GM18907 (cell line): ENCODE measurements at regions not wholly inside any gene's neighbourhood (a gene's known extent, or its start where the extent isn't known, plus 50 kb on each side); places are given as distances from the start of the nearest gene placed in this dataset.
"Not testable (repeated sequence)": the region's sequence is repeated elsewhere in the genome, so short reads cannot be mapped to it uniquely, and the experiment has no call there.

Experiments used
- ATAC-seq: cut with Tn5 transposase; IDR thresholded peaks from one replicate; pipeline ENCODE4 v1.9.1; 2021; ENCODE audit warnings: mild to moderate bottlenecking, moderate library complexity; ENCODE audit not compliant: unreplicated experiment

DNA sequence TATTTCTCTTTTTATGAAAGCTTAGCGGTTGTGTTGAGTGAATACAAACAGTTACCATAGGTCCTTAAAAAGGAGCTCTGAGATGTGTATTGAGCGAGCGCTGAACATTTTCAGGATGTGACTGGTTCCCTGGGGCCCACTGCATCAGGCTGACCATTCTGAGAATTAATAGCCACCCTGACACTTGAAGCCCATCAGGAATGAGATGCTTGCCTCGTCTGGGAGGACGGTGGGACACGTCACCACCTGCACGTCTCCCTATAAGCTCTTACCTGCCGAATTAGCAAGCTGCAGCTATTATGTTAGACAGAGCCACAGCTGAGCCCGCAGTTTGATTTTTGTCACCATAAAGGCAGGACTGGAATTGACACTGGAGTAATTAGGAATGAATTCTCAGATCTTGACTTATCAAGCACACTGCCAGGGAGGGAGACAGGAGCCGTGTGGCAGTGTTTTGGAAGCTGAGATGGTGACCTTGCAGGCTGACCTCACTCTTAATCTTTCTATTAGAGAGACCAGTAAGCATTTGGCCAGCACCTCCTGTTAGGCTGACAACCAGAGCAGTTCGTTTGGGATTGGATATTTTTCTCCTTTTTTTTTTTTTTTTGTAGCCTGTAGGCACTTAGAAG is 373.1 kb upstream of the WWC1 start:
- no peak for ATAC-seq

- ATAC-seq, result no peak
Measured at GRCh38 chr5:167918813-167919483, 372.5 kb upstream of the WWC1 start.

- no peak for ATAC-seq
Measured at GRCh38 chr5:167920589-167920988, 370.9 kb upstream of the WWC1 start.

DNA sequence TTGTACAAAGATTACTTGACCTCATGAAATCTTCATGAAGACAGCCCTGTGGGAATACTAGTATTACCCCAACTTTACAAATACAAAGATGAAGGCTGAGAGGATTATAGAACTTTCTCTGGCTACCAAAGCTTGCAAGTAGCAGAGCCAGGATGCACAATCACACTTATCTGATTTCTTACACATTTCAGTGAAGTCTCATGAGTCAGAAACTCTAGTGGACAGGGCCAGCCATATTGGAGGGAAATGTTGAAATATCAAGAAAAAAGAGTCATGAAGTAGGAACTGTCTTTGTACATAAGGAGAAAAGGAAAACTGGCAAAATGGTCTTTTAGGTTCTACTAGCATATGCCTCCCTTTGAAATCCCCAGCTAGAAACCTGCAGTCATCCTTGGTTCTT is 369.6 kb upstream of the WWC1 start:
- ATAC-seq, result no peak

DNA sequence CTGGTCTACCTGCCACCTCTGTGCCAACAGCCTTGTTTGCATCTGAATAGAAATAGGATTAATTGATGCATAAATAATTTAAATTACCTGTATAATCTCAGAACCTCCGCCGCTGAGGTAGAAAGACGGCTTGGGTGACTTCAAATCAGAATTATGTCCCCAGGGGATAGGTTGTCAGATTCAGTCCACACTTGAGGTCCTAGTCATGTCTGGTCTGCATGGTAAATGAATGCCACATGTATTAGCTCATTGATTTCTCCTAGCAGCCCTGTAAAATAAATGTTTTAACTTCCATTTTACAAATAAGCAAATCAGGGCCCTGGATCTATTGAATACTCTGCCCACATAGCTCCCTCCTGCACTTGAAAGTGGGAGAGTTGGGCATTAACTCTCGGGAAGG is 368.0 kb upstream of the WWC1 start:
- no peak for ATAC-seq

GRCh38 chr5:167929841-167930240 is 361.6 kb upstream of the WWC1 start:
- ATAC-seq, result no peak

DNA sequence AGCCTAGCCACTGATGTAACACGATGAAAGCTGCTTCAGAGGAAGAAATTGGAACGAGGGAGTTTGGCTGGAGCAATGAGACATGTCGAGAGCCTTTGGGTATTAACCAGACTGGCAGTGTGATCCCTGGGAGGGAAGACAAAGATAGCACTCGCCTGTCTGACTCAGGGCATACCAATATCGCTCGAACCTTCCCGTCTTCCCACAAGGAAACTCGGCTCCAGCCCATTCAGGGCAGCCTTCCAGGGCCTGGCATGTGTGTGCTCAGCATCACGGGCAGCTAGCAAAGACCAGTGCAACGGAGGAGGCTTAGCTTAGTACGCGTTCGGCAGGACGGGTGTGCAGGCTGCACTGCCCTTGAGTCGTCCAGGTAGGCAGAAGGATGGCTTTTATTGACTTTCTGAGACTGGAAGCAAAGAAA is 356.9 kb upstream of the WWC1 start:
- no peak for ATAC-seq

GRCh38 chr5:167936022-167936421 is 355.4 kb upstream of the WWC1 start:
- no peak for ATAC-seq

DNA sequence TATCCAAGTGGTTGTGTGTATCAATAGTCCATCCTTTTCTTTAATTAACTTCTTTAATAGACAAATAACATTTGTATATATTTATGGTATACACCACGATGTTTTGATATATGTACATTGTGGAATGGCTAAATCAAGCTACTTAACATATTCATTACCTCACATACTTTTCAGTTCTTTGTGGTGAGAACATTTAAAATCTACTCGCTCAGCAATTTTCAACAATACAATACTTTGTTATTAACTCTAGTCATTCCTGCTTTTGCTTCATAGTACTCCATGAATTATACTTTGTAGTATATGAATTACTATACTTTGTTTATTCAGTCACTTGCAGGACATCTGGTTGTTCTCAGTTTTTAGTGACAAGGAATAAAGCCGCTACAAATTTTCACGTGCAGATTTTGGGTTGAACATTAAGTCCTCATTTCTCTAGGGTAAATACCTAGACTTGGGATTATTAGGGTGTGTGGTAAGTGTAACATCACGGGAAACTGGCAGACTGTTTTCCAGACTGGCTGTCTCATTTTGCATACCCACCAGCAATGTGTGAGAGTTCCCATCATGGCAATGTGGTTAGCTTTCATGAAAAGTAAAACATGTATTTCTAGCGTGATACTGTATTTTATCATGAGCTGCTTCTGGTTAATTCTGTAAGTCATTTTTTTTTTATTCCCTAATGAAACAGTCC is 354.4 kb upstream of the WWC1 start:
- no peak for ATAC-seq

DNA sequence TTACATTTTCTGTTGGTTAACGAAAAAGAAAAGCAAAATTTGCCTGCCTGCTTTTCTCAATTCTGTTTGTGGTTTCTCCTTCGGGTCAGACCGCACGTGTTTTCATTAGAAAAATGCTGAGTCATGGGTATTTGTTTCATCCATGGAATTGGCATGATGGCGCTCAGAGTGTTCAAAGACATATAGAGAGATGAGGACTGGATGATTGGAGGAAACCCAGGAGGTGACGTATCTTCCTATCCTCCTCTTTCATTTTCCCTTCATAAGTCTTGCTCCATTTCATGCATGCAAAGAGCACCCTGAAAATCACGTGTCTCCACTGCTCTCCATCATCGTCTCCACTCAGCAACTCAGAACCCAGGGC is 353.8 kb upstream of the WWC1 start:
- no peak for ATAC-seq

DNA sequence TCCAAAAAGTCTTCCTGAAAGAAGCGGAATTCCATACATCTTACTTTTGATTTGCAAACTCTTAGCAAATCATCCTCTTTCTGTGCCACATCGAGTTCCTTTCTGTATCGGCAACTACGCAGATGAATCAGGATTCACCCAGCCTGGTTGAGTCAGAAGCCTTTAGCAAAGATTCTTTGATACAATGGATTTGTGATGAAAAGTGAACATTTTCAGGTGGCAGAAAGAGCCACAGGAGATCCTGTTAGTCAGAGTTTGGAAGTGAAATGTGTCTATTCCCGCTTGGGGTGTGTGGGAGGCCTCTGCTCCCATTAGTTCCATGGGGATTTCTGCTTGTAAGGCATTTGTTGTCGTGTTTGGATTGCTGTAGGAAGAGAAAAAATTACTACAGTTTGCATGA is 351.8 kb upstream of the WWC1 start:
- no peak for ATAC-seq

DNA sequence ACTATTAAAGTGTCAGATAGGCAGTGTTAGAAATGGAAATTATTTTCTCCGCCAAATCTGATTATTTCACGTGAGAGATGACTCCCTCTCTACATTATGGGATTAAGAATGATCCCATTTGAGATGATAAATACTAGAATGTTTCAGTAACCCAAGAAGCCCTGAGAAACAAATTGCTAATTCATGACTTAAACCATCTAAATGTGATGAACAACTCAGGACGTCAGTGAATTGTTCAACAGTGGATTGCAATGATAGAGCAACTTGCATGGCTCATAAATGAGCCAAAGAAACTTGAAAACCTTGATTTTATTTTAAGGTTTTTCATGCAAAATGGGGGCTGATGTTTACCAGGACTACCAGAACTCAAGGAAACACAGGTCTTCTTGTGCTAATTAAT is 350.5 kb upstream of the WWC1 start:
- no peak for ATAC-seq

- ATAC-seq, result not testable (repeated sequence)
Measured at GRCh38 chr5:167941556-167941955, 349.9 kb upstream of the WWC1 start.

DNA sequence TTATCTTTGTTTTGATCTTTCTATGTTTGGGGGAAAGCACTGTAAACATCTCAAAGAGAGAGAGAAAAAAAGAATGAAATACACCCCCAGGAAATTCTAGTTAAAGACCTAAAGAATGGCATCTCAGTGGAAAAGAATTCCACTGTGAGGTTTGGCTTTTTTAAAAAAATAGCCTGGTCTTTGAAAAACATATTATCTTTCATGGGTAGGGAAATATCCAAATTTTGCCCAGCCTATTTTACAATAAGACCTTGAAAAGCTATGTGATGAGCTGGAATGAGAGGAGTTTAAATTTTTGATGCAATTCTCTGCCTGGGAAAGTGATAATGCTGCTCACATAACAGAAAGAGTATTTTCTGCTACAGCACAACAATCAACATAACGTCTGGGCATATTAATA is 348.1 kb upstream of the WWC1 start:
- no peak for ATAC-seq

DNA sequence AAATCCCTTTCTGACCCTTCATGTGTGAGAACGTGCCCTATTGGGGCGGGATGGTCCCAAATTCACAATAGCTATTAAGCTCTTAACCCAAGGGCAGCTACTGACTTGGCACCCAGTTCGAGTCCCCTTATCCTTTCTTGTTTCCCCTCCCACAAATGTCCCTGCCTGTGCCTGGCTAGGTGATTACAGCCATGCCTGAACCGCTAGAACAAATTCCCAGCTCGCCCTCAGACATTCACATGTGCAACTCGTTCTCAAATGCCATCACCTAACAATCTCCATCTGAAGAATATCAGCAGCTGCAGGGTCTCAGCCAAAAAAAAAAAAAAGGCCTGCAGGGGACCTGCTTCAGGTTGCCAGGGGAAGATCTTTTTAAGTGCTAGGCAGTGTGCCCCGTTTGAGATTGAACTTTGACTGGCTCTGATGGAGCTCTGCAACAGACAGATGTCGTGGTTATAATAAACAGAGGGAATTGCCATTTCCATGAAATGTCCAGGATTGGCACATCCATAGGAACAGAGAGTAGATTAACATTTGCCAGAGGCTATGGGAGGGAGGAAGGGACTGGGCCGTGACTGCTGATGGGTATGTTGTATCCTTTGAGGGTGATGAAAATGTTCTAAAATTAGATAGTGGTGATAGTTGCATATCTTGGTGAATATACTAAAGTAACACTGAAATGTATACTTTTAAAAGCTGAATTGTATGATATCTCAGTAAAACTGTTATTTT is 347.2 kb upstream of the WWC1 start:
- no peak for ATAC-seq

DNA sequence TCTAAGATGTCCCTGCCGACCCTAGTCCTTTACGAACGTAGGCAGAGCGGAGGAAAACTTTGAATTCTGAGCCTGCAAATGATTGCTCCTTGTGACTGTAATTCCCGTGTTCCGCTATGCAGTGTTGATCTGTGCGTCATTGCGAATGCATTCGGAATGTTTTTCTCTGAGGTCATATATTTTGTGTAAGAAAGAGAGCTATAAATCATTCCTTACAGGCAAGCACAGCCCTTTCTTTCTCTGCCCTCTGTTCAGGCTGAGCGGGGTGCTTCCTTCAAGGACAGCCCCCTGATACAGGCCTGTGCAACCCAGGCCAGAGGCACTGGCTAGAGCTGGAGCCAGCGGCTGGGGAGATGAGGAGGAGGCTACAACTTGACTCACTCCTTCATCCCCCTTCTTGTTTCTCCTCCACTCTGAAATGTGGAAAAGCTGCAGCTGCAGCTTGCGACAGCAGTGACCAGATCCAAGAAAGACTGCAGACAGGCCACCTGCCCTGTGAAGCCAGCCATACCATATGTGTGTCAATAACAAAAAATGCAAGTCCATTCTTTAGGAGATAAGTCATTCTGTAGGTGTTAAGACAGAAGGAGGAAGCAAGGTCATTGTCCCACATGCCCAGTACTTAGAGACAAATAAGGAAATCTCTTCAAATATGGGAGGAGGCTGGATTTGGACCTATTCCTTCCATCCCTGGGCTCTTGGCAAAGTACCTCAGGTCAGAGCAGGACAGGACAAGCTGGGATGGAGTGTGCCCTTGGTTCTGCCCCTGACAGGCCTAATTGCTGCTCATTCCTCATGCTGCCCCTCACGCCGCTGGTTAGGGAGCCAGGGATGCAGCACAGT is 345.7 kb upstream of the WWC1 start:
- no peak for ATAC-seq

DNA sequence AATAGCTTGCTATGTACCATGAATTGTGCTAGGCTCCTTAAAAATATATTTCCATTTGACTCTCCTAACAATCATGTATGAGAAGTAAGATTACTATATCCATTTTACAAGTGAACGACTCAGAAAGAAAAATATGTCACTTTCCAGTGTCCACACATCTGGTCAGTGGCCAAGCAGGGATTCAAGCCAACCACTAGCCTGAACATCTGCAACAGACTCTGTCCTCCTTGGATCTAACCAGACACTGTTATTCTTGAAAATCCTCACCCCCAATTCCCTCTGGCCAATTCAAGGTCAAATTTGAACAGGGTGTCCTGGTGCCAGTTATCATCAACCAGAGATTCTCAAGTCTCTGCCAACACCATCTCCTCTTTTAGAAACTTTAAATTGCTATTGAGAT is 344.1 kb upstream of the WWC1 start:
- no peak for ATAC-seq

DNA sequence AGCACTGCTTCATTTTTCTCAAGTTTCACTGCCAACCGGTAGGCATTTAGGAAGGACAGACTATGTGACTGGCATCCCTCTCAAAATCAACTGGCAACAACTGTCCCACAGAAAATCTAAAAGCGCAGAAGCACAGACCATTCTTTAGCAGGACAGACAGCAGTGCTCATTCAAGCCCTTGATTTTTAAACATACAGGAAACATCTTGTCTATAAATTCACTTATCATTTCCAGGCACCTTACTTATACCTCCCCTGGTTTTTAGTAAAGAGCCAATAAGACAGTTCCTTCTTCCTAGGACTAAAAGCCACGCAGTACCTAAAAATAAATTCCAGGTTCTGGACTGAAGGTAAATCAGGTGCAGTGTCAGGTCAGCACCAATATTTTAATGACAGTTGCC is 343.2 kb upstream of the WWC1 start:
- no peak for ATAC-seq

DNA sequence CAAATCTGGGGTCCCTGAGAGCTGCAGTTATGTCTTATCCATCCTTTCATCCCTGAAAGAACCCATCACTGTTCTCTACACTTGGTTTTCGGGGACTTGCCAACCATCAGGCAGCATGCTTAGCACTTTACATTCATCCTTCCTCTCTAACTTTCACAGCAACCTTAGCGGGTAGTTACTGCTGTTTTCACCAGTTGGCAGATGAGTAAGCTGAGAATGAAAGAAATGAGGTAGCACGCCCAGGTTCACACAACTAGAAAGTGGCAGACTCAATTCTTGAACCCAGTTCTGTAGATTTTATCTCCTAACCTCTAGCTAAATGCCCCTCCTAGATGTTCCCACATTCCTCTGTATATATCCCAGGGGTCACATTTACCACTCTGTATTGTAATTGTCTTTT is 342.0 kb upstream of the WWC1 start:
- ATAC-seq, result no peak

GRCh38 chr5:167950126-167950721 is 341.2 kb upstream of the WWC1 start:
- no peak for ATAC-seq

DNA sequence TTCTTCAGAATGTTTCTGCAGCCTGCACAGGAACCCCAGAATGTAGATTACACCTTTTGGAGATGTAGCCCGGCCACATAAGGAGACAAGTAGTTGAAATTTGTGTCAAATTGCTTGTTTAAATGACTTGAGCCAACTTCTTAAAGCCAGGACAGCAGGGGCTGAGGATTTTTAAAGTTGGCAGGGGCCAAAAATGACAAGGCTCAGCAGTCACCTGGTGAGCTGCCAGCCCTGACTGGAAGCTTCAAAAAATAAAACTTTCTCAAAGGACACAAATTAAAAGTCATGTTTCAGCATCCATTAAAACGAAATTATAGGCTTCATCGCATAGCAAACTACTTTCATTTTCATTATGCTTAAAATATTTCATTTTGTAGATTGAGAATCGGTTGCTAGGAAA is 340.3 kb upstream of the WWC1 start:
- no peak for ATAC-seq
